ENCODE measurements at regions not wholly inside any gene's neighbourhood (a gene's known extent, or its start where the extent isn't known, plus 50 kb on each side); places are given as distances from the start of the nearest gene placed in this dataset.
A peak's percentile ranks its signal among the peaks of the same experiment; 100 is the strongest.
"Not testable (repeated sequence)": the region's sequence is repeated elsewhere in the genome, so short reads cannot be mapped to it uniquely, and the experiment has no call there.

GRCh38 chr20:19872001-19872400, 113.9 kb downstream of the RIN2 start:
- DNase-seq (ENCODE audit: low spot score): no peak

- DNase-seq (ENCODE audit: low spot score): no peak
Observed at GRCh38 chr20:19874040-19874727, 116.1 kb downstream of the RIN2 start.

GRCh38 chr20:19875376-19876221, 117.5 kb downstream of the RIN2 start:
- DNase-seq (ENCODE audit: low spot score): no peak

GRCh38 chr20:19876828-19877460, 118.9 kb downstream of the RIN2 start:
- DNase-seq (ENCODE audit: low spot score): no peak

- not testable (repeated sequence) for DNase-seq (ENCODE audit: low spot score)
Observed at GRCh38 chr20:19879874-19880255, 121.8 kb downstream of the RIN2 start.

- peak; percentile 66 for DNase-seq (ENCODE audit: low spot score)
Observed at GRCh38 chr20:19880256-19881079, 122.4 kb downstream of the RIN2 start.

GRCh38 chr20:19881080-19881840, 123.2 kb downstream of the RIN2 start:
- no peak for DNase-seq (ENCODE audit: low spot score)

- no peak for DNase-seq (ENCODE audit: low spot score)
Observed at GRCh38 chr20:19881990-19882389, 123.9 kb downstream of the RIN2 start.

- DNase-seq (ENCODE audit: low spot score): no peak
Observed at GRCh38 chr20:19882446-19882845, 124.4 kb downstream of the RIN2 start.

- no peak for DNase-seq (ENCODE audit: low spot score)
Observed at GRCh38 chr20:19883501-19883900, 125.4 kb downstream of the RIN2 start.

- no peak for DNase-seq (ENCODE audit: low spot score)
Observed at GRCh38 chr20:19885594-19885938, 127.5 kb downstream of the RIN2 start.

GRCh38 chr20:19885939-19886660, 128.0 kb downstream of the RIN2 start:
- DNase-seq (ENCODE audit: low spot score): peak; percentile 26

GRCh38 chr20:19886661-19887288, 128.7 kb downstream of the RIN2 start:
- DNase-seq (ENCODE audit: low spot score): no peak

- no peak for DNase-seq (ENCODE audit: low spot score)
Observed at GRCh38 chr20:19887556-19888268, 129.4 kb upstream of the NAA20 start.

GRCh38 chr20:19888269-19888671, 128.9 kb upstream of the NAA20 start:
- no peak for DNase-seq (ENCODE audit: low spot score)

GRCh38 chr20:19889011-19889953, 127.9 kb upstream of the NAA20 start:
- DNase-seq (ENCODE audit: low spot score): peak; percentile 66

GRCh38 chr20:19890445-19891051, 126.6 kb upstream of the NAA20 start:
- no peak for DNase-seq (ENCODE audit: low spot score)

- peak; percentile 34 for DNase-seq (ENCODE audit: low spot score)
Observed at GRCh38 chr20:19893356-19893755, 123.8 kb upstream of the NAA20 start.
